Thoracic aorta (tissue), 2 donors: ENCODE measurements at regions not wholly inside any gene's neighbourhood (a gene's known extent, or its start where the extent isn't known, plus 50 kb on each side); places are given as distances from the start of the nearest gene placed in this dataset.
"Not testable (repeated sequence)": the region's sequence is repeated elsewhere in the genome, so short reads cannot be mapped to it uniquely, and the experiment has no call there.

Experiments
- ATAC-seq: fragments of 150-250 bp; one replicate; pipeline ENCODE4 v1.8.0; 2017; ENCODE audit warnings: low read depth; ENCODE audit not compliant: insufficient number of reproducible peaks, low FRiP score
- DNase-seq: peaks from one replicate; pipeline ENCODE4 v3.0.0-alpha.2; 2020; ENCODE audit warnings: low spot score
- H3K27ac ChIP-seq, 2 donors: fragments of 200-600 bp; sonication (generic); 1 replicate in 1 of 2; 2 replicates in 1 of 2; pipeline ENCODE4 v1.5.1; 2016; ENCODE audit warnings: mild to moderate bottlenecking in 2 of 2, moderate library complexity in 2 of 2
- H3K27me3 ChIP-seq: fragments of 200-600 bp; sonication (generic); replicated peaks from 2 replicates; pipeline ENCODE4 v1.6.0; 2016; ENCODE audit warnings: mild to moderate bottlenecking; ENCODE audit not compliant: insufficient read depth
- H3K36me3 ChIP-seq: fragments of 200-600 bp; sonication (generic); one replicate; pipeline ENCODE4 v1.5.1; 2016
- H3K4me1 ChIP-seq, 2 donors: fragments of 200-600 bp; sonication (generic); 1 replicate in 1 of 2; 2 replicates in 1 of 2; pipeline versions ENCODE4 v1.5.1 to v1.6.0; 2016; ENCODE audit warnings: low read depth in 2 of 2, mild to moderate bottlenecking in 1 of 2; ENCODE audit not compliant: control insufficient read depth in 1 of 2
- H3K4me3 ChIP-seq: fragments of 200-600 bp; sonication (generic); 2 replicates; pipeline ENCODE4 v1.5.1; 2016; ENCODE audit warnings: mild to moderate bottlenecking
- H3K9me3 ChIP-seq: fragments of 200-600 bp; sonication (generic); 2 replicates; pipeline ENCODE4 v1.5.1; 2016
- TF ChIP-seq, protein P1 (sequence below): fragments of 200-600 bp; sonication (generic); IDR thresholded peaks from one replicate; pipeline ENCODE4 v1.5.1; 2019; ENCODE audit warnings: antibody characterized with exemption

DNA sequence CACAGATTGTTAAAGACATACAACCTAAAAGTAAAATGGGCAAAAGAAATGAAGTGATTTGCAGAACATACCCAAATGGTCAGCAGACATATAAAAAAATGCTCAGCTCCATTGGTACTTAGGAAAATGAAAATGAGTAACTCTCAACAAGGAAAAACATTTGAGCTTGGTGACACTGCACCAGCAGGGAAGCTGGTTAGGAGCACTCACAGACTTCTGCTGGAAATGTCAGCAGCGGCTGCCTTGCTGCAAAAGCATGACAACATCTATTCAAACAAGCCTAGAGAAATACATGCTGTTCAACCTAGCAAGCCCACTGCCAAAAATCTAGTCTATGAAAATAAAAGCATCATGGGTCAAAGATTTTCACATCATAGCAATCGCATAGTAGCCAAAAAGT is 99.0 kb upstream of the FOXQ1 start:
- Histone ChIP-seq H3K9me3 (no peaks in the 10 kb centered on the region), H3K4me1 (no peaks in the 10 kb centered on the region), H3K36me3 (no peaks in the 10 kb centered on the region), H3K4me3 (no peak overlapping the region), H3K27ac (no peak overlapping the region), H3K27me3 (no peaks in the 10 kb centered on the region)
- no peak for ATAC-seq
- TF ChIP-seq, protein P1, sequence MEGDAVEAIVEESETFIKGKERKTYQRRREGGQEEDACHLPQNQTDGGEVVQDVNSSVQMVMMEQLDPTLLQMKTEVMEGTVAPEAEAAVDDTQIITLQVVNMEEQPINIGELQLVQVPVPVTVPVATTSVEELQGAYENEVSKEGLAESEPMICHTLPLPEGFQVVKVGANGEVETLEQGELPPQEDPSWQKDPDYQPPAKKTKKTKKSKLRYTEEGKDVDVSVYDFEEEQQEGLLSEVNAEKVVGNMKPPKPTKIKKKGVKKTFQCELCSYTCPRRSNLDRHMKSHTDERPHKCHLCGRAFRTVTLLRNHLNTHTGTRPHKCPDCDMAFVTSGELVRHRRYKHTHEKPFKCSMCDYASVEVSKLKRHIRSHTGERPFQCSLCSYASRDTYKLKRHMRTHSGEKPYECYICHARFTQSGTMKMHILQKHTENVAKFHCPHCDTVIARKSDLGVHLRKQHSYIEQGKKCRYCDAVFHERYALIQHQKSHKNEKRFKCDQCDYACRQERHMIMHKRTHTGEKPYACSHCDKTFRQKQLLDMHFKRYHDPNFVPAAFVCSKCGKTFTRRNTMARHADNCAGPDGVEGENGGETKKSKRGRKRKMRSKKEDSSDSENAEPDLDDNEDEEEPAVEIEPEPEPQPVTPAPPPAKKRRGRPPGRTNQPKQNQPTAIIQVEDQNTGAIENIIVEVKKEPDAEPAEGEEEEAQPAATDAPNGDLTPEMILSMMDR, result no peak
- DNase-seq, result no peak

DNA sequence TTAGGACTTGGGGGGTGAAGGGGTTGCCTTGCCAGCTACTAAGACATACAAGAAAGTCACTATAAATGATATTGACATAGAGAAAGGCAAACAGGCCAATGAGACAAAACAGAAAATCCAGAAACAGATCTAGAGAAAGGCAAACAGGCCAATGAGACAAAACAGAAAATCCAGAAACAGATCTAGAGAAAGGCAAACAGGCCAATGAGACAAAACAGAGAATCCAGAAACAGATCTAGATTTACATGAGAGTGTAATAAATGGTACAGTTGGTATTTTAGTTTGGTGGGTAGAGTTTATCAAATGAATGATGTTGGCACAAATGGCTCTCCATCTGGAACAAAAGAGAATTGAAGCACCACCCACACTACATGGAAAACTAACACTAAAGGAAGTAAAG is 99.8 kb upstream of the FOXQ1 start:
- not testable (repeated sequence) for H3K36me3 ChIP-seq, H3K9me3 ChIP-seq, H3K27ac ChIP-seq, ATAC-seq, H3K4me3 ChIP-seq, H3K4me1 ChIP-seq, DNase-seq, H3K27me3 ChIP-seq

DNA sequence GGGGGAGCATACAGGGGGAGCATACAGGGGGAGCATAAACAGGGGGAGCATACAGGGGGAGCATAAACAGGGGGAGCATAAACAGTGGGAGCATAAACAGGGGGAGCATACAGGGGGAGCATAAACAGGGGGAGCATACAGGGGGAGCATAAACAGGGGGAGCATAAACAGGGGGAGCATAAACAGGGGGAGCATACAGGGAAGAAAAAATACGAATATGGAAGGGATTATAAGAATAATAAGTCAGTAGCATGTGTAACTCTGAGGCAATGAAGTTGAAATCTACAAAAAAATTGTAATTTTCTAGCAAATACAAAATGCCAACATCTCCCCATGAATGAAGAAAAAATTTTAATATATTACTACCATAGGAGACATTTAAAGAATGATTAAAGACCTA is 101.3 kb upstream of the FOXQ1 start:
- not testable (repeated sequence) for H3K9me3 ChIP-seq, H3K4me3 ChIP-seq, H3K4me1 ChIP-seq, H3K36me3 ChIP-seq, DNase-seq, H3K27me3 ChIP-seq, ATAC-seq, H3K27ac ChIP-seq

DNA sequence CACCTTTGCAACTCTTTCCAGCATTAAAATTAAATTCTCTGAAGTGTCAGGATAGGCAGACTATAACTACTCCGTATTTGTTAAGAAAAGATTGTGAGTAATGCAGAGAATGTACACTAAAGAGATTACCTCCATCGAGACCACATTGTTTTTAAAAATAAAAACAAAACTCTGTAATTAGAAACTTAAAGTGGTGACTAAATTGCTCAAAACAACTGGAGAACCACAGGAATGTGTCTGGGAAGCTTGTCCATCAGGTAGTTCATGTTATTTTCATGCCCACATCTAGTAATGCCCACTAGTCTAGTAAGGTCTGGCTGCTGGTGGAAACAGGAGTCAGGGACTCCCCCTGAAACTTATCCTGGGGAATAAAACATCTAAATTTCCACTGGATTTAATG is 103.0 kb upstream of the FOXQ1 start:
- Histone ChIP-seq H3K9me3 (no peaks in the 10 kb centered on the region), H3K27ac (no peak overlapping the region), H3K4me1 (no peaks in the 10 kb centered on the region), H3K27me3 (no peaks in the 10 kb centered on the region), H3K4me3 (no peak overlapping the region), H3K36me3 (no peaks in the 10 kb centered on the region)
- DNase-seq, result no peak
- ATAC-seq, result no peak
- TF ChIP-seq, protein P1, result no peak

DNA sequence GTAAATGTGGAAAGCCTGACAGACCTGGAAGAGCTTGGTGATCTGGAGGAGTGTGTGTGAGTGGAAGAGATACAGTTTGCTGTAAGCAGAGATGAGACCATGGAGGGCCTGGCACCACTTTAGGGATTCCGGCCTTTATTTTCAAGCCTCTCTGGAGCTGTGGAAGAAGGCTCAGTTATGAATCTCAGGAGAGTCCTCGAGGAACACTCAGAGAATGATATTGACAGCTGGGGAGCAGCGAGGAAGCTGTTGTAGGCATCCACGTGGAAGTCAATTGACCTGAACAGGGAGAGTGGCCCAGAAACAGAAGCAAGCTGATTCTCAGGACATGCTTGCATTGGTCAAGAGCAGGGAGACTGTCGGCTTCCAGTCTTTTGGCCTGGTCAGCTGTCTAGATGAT is 108.4 kb upstream of the FOXQ1 start:
- DNase-seq, result no peak
- TF ChIP-seq, protein P1, result no peak
- H3K36me3 ChIP-seq, result no peaks in the 10 kb centered on the region
- H3K4me3 ChIP-seq, result no peak overlapping the region
- no peak overlapping the region for H3K27ac ChIP-seq
- no peaks in the 10 kb centered on the region for H3K9me3 ChIP-seq
- no peaks in the 10 kb centered on the region for H3K4me1 ChIP-seq
- ATAC-seq, result no peak
- H3K27me3 ChIP-seq, result no peaks in the 10 kb centered on the region

DNA sequence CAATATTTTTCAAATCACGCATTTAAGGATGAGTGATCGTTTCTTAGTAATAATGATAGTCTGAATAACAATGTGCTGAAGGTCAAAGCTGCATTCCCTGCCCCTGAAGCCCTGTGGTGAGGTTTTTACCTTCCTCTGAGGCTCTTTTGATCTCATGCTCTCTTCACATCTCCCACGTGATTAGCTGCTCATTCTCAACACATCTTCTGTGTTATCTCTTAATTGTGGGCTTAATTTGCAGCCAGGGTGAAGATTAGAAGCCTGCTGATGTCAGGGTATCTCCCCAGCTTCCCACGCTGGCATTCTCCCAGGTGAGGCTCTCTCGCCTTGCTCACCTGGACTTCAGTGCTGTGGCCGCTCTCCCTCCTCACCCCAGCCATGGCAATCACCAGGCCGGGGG is 109.7 kb upstream of the FOXQ1 start:
- H3K4me1 ChIP-seq, result no peaks in the 10 kb centered on the region
- H3K9me3 ChIP-seq, result no peaks in the 10 kb centered on the region
- H3K27ac ChIP-seq, result no peak overlapping the region
- H3K27me3 ChIP-seq, result no peaks in the 10 kb centered on the region
- no peak overlapping the region for H3K4me3 ChIP-seq
- TF ChIP-seq, protein P1, result no peak
- no peaks in the 10 kb centered on the region for H3K36me3 ChIP-seq
- ATAC-seq, result no peak
- no peak for DNase-seq
